GM03348 (cell line): ENCODE measurements at regions not wholly inside any gene's neighbourhood (a gene's known extent, or its start where the extent isn't known, plus 50 kb on each side); places are given as distances from the start of the nearest gene placed in this dataset.
"Not testable (repeated sequence)": the region's sequence is repeated elsewhere in the genome, so short reads cannot be mapped to it uniquely, and the experiment has no call there.

ENCODE experiments used
- DNase-seq: peaks from one replicate; pipeline ENCODE4 v3.0.0; 2012; ENCODE audit warnings: low spot score

DNA sequence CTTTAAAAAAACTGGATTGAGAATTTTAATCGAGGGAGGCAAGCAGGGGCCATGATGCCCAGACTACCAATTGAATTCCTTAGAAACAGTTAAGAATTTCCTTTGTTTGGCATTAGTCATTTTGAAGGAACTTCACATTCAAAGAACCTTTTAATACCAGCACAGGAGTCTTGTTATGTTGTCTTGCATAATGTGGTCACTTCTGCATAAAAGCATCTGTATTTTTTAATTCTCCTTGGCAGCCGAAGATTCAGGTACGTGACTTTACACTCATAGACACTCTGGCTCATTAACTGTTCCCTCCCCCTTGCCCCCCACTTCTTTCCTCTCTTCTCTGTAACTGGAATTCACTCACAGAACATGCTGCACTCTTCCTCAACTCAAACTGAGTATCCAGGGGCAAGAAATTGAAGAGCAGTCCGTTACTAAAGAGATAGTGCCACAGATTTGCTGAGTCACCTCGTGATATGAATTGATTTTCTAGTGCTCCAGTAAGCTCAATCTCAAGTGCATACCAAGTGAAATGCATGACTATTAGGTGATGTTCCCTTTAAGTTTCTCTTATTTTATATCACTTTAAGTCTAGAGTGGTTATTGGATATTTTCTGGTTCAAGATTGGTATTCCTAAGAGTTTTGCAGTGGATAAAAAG lies 572.2 kb upstream of the SOX9 start:
- DNase-seq = peak; percentile 8

DNA sequence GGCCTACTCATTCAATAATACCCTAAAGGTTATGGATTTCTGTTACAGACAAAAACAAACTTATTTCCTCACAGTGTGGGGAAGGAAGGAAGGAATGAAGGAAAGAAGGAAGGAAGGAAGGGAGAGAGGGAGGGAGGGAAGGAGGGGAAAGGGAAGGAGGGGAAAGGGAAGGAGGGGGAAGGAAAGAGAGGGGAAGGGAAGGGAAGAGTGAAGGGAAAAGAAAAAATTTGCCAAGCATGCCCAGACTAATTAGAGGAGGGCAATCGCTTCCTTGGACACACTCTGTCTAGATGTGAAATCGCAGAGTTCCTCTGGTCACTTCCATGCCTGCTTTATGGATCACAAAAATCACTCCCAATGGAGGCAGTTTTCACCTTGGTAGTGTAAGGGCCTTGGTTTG lies 570.1 kb upstream of the SOX9 start:
- no peak for DNase-seq

DNA sequence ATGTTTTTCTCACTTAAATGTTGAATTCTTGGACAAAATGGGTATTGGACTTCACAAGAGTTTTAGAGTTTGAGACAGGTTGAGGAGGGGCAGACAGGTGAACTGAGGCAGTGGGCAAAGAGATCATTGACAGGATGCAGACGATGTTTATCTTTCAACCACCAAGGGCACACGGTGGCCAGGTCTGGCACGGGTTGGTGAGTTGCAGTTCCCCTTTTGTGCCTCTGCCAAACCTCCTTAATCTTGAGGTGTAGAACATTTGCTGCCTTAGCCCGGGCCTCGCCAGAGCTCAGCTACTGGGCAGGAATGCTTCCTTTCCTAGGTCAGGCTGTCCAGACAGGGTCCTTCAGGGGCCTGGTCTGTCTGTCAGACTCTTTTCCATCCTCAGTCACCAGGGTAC lies 567.4 kb upstream of the SOX9 start:
- no peak for DNase-seq

DNA sequence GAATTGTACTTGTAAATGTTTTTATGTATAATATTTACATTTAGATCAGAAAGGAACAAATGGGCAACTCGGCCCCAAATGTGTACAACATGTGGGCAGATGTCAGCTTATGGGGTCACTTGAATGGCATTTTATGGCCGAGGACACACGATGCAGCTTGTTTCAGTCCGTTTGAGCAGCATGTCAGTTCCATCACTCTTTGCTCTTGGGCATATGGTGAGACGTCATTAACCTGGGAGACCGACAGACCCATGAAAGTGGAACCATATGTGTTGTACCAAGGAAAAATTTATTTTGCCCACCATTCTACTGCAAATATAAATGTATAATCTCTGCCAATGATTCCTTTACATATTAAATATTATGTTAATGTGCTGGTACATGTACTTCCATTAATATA lies 561.9 kb upstream of the SOX9 start:
- DNase-seq = no peak

DNA sequence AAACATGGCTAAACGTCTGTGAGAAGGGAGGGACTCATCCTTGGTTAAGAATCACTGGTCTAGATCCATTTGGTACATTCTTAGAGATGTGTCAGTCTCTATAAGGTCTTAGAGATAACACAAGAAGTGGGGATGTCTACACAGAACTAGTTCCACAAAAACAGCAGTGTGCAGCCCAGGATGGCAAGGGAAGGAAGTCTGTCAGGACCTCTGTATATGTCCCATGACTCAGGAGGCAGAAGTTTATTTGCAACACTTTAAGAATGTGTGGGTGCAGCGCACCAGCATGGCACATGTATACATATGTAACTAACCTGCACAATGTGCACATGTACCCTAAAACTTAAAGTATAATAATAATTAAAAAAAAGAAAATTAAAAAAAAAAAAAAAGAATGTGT lies 548.5 kb upstream of the SOX9 start:
- DNase-seq = no peak

DNA sequence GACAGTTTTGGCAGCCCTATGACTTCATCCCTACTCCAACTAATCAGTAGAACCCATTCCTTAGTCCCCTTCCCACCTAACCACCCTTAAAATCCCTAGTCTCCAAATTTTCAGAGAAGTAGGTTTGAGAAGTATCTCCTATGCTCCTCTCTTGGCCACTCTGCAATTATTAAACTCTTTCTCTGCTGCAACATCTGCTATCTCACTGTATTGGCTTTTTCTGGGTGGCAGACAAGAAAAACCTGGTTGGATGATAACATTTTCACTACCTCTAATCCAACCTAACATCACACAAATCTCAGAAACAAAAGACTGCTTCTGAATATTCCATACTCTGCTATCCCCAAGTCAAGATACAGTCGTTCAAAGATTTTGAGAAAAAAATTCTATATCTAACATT lies 542.4 kb upstream of the SOX9 start:
- DNase-seq = no peak

DNA sequence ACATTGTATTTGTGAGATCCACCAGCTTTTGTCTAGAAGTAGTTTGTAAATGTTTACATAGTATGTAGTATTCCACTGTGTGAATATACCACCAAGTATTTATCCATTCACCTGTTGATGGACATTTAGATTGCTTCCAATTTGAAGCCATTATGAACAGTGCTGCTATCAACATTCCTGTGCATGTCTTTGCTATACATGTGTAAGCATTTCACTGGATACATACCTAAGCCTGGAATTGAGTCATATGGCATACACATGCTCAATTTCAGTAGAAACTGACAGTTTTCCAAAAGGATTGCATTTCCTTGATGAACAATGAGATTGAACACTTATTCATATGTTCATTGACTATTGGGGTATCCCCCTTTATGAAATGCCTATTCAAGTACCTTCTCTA lies 540.6 kb upstream of the SOX9 start:
- DNase-seq = no peak

DNA sequence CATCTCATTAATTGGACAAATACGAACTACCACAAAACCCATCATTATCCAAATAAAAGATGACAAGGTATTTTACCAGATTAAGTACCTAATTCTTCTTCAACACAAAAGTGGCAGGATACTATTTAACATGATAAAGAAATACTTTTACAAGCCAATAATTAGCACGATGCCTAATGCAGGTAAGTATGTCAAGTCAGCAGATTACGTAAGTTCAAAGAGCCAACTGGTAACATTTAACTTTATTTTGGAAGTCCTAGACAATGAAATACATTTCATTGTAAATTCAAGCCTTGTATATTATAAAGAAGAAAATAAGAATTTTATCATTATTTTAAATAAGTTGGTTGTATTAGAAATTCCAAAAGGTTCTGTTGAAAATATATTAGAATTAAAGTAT lies 535.3 kb upstream of the SOX9 start:
- no peak for DNase-seq

DNA sequence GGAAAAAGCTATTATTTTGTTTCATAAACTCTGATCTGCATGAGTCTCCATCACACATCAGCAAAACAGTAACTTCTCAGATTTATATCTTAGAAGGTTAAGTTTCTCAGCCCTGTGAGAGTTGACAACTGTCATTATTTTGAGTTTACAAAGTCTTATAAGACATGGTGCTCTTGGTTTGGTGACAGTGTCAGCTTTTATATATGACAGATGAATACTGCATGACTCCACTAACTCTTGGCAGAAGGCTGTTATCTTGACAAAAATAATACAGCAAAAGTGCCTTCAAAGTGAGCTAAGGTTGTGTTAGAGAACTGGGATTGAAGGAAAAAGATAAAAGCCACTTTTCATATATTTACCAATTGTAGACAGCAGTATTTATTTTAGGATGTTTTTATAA lies 528.4 kb upstream of the SOX9 start:
- DNase-seq = no peak

DNA sequence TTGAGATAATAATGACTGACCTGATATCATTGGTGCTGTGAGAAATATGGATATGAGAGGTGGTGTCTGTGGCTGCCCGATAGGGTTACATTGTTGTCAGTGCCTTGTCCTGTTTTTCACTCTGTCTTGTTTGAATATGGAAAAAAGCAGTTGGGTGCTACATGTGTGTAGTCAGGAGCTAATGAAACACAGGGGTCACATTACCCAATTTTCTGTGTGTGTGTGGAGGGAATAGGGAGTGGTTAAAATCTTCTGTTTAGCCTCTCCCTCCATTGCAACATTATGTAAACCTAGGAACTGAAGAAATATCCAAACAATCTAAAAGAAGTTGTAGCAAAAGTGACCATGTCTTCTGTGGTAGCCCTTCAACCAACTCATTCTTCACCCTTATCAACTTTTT lies 527.7 kb upstream of the SOX9 start:
- DNase-seq = no peak

DNA sequence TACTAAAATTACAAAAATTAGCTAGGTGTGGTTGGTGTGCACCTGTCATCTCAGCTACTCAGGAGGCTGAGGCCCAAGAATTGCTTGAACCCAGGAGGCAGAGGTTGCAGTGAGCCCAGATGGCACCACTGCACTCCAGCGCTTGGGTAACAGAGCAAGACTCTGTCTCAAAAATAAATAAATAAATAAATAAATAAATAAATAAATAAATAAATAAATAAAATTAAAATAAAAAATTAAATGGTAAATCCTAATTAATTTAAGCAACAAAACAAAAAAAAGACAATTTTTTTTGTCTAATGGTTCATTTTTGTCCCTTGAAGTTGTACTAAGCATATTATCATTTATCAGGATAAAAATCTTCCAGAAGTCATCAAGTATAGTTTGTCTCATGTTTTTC lies 521.2 kb upstream of the SOX9 start:
- not testable (repeated sequence) for DNase-seq

DNA sequence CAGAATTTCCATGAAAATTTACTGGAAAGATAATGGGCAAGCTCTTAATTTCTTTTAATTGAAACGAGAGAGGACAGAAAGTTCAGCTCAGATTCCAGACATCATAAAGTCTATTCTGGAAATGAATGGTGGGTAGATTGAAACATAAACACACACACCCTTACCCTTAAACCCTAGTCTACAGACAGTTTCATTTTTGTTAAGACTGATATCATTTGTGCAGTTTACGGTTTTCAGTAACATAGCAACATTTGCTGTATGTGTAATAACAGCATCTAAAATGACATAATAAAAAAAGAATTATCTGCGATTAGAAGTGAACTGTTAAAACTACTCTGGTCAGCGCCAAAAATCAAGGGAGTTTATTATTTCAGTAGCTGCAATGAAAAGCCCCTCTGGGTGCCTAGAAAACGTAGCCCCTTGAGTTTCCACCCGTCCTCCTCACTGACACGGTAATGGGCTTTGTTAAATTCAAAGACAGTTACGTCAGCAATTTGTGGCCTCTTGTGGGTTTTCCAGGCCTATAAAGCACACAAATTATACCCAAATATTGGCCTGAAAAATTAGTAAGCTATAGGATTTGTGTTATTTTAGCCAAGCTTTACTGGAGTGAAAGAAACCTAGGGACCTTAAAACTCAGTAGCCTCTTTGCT lies 520.6 kb upstream of the SOX9 start:
- no peak for DNase-seq

DNA sequence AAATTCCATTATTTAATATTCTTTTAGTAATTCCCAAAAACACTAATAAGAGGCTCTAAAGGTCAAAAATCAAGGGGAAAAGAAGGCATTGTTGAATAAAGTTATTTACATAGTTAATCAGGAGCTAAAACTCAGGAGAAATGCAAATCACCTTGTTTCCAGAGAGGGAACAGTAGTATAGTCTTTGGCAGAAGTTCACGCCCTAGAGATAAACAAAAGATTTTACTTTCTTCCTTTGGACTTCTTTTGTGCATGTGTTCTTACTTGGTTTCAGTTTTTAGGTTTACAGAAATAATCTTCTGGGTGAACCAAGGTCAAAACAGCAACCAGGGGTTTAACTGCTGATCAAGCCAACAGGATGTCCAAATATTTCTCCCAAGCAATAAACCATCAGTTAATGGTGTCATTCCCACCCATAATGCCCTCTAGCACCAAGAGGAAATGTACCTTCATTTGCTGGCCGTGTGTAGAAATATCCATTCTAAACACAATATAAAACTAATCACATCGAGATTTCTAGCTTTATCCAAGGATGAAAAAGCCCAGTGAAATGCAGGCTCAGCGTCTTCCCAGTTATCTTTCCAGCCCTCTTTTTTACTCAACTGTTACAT lies 518.8 kb upstream of the SOX9 start:
- DNase-seq = no peak

DNA sequence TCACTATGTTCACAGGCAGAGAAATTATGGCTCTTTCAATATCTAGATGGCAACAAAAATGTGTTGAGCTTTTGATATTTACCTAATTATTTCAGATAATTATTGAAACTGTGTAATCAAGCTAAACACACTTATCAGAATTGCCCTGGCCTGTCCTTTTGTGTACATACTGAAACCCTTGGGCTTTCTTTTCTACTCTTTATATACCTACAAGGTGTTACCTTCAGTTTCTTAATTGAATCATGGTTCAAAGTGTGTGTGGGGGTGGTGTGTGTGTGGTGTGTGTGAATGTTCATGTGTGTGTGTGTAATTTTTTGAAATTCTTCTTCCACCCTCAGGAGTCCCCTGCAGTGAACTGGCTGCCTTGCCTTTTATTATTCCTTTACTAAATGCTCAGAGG lies 506.8 kb upstream of the SOX9 start:
- no peak for DNase-seq

DNA sequence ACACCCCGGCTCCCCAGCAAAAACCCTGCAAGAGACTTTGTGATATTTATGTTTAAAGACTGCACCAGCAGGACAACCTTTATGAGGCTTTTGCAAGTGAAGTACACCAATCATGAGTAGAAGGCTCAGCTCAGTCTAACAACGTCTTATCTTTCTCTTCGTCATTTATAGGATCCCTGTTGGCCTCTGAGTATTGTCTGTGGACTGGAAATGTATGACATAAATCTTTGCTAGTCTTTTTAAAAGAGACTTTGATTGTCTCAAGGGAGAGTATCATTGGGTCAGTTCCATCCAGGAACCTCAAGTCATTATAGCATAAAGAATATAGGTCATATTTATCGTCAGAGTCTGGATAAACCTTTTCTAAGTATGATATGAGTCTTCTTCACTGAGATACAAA lies 505.0 kb upstream of the SOX9 start:
- DNase-seq = no peak

DNA sequence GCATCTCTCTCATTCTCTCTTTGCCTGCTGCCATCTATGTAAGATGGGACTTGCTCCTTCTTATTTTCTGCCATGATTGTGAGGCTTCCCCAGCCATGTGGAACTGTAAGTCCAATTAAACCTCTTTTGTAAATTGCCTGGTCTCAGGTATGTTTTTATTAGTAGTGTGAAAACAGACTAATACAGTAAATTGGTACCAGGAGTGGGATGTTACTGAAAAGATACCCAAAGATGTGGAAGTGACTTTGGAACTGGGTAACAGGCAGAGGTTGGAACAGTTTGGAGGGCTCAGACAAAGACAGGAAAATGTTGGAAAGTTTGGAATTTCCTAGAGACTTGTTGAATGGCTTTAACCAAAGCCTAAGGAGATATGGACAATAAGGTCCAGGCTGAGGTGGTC lies 503.1 kb upstream of the SOX9 start:
- not testable (repeated sequence) for DNase-seq

DNA sequence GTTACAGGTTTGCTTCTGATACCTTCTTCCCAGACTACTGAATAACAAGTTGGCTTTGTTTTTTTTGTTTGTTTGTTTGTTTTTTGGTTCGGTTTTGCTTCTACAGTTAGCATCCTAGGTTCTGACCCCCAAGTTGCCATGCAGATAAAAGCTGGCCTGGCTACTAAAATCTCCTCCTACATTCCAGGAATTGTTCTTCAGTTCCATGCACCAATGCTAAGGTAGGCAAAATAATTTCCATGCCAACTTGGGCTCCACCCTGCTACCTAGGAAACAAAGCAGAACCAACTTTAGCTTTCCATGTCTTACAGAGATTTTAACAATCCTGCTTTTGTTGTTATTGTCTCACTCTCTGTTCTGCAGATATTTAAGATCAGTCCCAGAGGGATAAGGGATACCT lies 495.5 kb upstream of the SOX9 start:
- no peak for DNase-seq

DNA sequence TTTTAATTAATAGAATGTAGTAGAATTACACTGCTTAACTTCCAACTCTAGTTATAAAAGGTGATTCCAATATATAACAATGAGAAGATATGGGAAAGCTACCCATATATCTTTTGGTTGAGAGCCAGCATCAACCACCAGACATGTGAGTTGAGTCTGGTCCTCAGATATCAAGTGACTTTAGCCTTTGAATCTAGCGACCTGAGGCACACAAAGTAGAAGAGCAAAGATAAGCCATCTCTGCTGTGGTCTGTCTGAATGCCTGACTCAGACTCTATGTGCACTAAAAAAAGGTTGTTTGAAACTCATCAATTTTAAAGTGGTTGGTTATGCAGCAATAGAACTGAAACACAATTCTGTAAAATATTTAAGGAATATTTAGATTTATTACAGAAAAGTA lies 492.5 kb upstream of the SOX9 start:
- DNase-seq = no peak

DNA sequence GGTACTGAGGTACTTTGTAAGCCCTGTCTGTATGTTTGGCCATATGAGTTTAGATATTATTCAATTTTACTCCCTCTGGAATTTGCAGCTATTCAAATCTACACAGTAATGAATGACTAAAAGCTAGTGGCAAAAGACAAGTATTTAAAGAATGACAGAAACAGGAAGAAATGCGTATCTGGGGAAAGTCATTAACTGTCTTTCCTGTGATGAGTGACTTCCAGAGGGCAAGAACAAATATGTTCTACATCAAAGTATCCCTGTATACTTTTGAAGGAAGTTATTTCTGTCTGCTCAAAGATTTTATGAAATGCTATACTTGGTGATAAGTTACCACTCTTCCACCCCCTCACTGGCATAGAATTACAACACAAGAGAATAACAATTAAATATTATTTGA lies 489.3 kb upstream of the SOX9 start:
- DNase-seq = peak; percentile 7

DNA sequence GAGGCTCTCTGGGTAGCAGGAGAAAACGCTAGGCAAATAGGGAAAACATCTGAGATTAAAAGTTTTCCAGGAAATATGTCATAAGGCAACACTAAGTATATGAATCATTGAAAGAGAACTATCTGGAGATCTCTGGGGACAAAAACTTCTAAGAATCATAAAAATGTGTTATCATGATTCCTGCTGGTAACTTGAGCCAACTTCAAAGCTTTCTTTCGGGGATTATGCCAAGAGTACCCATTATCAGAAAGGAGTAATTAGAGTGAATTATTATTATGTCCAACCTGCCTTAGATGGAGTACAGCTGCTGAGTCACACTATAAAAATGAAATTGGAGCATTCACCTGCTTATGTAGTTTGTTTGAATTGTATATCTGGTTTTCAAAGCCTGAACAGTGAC lies 488.5 kb upstream of the SOX9 start:
- DNase-seq = no peak

DNA sequence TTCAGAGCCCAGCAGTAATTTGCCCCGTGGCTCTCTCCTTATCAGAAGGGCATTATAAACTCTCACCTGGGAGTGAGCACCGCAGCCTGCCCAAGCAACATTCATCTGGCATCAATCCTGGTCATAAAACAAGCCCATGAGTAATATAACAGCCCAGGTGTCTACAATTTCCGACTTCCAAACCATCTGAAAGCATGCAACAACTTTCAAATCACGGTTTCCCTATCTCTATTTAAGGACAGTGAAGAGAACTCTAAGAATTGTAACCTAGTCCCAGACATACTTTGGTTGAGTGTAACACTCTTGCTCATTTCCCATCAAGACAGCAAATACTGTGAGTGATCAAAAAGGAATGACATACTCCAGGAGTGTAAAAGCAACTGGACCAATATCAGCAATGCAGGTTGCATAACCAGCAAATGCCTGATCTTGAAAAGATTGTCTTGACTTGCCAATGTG lies 487.4 kb upstream of the SOX9 start:
- peak; percentile 28 for DNase-seq

DNA sequence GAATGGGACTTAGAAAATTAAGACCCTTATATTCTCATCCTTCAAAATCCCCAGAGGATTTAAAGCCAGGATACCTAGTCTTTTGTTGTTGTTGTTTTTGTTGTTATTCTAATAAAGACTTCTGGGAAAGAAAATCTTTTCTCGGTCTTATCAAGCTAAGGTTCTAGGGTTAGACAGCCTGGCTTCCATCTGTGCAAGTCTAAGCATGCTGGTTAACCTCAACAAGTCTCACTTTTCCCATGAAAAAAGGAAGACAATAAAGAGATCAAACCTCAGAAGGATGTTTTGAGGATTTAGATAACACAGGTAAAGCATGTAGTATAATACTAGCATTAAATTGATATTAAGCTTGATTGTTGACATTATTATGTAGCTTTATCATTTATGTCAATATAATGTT lies 486.4 kb upstream of the SOX9 start:
- no peak for DNase-seq

DNA sequence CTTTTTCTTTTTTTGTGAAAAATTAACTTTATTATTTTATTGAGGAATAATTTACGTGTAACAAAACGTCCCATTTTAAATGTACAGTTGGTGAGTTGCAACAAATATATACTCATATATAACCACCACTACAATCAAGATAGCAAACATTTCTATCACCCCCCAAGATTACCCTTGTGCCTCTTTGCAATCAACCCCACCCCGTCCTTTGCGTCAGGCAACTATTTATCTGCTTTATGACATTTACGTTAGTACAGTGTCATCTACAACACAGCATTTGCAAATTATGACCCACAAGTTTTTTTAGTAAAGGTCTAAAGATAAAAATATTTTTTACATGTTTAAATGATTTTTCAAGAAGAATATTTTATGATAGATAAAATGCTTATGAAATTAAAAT lies 485.6 kb upstream of the SOX9 start:
- DNase-seq = no peak

DNA sequence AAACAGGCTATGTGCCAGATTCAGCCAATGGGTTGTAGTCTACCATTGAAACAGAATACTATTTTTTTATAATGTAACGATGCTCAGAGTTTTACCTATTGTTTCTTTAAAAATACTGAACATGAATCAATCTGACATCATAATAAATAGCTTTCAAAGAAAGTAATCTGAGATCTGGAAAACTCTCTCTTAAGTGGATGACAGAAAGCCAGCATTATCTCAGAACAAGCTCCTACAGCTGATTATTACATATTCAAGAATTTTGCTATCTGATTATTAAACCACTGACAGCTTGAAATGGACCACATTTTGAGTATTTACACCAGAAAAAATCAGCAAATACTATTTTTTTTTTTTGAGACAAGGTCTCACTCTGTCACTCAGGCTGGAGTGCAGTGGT lies 484.2 kb upstream of the SOX9 start:
- no peak for DNase-seq
